Hematopoietic multipotent progenitor cell treated with erythropoietin and hydrocortisone succinate and interleukin-3 and kit ligand, for 8 days (in vitro differentiated cells): ENCODE measurements at regions not wholly inside any gene's neighbourhood (a gene's known extent, or its start where the extent isn't known, plus 50 kb on each side); places are given as distances from the start of the nearest gene placed in this dataset.
"Not testable (repeated sequence)": the region's sequence is repeated elsewhere in the genome, so short reads cannot be mapped to it uniquely, and the experiment has no call there.

Experiments used
- DNase-seq: peaks from one replicate; pipeline ENCODE4 v3.0.0-alpha.2; 2015

DNA sequence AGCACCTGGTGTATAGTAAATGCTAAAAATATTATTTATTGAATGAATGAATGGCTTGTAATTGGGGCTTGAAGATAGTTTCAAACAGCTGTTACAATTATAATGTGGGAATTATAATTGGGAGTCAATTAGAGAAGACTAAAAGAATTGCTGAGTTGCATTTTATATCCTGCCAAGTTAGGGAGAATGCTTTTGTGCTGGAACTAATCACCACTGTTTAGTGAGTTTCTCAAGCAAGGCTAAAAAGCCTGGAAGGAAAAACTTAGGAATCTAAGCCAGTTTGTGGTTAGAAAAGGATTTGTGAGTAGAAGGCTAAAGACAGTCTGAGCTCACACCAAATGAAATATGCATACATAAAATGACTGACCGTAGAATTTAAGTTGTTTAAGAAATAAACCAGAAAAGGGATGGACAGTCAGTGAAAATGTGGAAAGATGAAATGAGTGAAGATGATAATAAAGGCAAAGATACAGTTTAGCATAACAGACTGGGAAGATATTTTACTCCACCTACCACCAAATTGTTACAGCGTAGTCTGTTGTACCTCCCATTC, 647.7 kb upstream of the FSHR start:
- DNase-seq: no peak

DNA sequence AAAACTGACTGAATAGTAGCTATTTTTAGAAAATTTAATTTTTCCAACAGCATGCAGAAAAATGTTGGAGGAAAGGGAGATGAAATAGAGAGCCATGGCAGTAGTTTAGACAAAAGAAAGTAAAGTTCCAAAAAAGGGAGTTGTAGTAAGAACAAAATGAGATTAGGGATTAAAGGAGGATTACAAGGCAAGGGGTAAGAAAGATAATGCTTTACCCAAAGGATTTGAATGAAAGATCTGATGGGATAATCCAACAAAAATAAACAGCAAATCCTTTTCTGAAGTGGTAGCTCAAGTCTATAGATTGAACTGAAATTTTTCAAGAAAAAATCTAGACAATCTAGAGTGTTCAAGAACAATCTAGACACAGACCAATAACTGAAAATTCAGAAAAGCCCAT, 644.3 kb upstream of the FSHR start:
- no peak for DNase-seq

DNA sequence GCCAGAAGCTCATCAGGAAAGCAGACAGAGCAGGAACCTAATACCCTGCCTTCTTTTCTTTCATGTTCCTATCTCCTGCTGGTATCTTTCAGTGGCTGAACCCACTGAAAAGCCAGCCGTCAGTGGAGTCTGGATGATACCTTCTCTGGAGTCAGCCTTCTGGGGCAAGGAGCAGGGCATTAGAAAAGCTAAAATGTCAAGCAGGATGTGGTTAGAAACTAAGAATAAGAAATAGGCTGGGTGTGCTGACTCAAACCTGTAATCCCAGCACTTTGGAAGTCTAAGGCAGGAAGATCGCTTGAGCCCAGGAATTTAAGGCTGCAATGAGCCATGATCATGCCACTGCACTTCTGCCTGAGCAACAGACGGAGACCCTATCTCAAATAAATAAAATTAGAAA, 642.0 kb upstream of the FSHR start:
- no peak for DNase-seq

DNA sequence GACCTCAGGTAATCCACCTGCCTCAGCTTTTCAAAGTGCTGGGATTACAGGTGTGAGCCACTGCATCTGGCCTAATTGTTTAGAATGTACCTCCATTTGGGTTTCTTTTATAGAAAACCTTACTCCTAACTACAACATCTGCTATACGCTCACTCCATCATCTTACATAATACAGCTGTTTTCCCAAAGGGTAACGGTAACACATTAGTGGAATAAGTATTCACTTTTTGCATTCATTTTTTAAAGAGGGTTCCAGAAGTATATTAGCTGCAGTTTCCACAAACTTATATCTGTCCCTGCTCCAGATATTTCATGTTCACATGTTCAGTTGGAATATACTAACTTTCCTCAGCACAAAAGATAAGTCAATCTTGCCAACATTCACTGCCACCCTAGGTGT, 640.1 kb upstream of the FSHR start:
- no peak for DNase-seq

DNA sequence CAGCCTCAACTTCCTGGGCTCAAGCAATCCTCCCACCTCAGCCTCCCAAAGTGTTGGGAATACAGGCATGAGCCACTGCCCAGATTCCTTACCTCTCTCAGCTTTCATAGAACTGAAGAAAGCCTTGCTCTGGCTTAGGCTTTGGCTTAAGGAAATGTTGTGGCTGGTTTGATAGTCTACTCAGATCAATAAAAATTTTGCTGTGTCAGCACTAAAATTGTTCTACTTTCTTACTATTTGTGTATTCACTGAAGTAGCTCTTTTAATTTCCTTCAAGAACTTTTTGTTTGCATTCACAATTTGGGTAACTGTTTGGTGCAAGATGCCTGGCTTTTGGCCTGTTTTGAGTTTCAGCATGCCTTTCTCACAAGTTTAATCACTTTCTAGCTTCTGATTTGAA, 634.0 kb upstream of the FSHR start:
- DNase-seq: no peak

DNA sequence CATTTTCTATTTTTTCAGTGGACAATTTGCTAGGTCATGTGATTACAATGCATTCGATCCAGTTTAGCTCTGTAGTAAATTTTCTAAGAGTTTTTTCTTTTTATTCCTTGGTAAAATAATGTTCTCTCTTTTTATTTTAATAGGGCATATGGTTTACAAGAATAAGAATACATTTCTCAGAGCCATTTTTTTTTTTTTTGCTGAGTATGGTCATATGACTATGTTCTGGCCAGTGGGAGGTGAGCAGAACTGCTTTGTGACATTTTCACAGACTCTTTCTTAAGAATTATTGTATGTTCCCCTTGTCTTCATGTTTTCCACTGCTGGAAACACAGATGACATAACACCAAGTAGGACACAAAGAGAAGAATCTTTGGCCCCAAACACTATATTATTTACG, 626.6 kb upstream of the FSHR start:
- no peak for DNase-seq

DNA sequence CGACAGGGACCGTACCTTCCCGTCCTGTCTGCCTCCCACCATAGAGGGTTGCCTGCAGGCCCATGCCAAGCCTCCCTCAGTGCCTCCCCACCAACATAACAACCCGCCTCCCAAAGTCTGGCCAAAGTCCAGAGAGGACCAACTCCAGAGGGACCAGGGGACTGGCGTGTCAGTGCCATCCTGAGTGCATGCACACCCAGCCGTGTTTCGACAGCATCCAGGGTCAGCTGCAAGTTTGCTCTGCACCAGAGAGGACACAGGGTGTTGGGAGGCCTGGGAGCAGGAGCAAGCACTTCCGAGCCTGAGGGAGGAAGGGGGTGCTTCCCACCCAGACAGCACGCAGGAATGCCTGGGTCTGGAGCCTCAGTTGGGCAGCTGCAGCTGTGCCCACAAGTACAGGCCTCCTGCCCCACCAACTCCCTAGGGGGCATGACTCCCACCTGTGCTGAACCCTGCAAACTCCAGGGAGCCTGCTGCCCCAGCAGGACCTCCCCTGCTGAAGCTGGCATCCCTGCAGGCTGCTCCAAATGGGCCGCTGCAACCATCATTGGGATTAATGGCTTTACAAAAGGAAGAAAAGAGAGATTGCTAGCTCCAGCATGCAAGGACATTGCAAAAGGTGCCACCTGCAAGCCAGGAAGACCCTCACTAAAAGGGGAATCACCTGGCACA, 618.1 kb upstream of the FSHR start:
- DNase-seq: no peak

DNA sequence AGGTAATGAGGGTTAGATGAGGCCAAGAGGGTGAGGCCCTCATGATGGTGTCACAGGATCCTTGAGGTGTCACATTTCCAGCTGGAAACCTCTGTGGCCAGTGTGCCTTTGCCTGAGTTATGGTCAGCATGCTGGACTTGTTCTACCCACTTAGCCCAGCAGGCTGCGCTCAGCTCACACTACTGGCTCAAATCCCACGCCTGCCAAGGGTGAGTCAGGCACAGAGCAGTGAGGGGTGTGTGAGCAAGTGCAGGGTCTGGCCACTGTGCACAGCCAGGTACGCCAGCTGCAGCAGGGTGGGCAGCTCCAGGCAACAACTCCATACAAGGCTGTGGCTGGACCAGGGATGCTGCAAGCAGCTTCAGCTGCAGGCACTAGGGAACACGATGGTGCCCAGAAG, 616.6 kb upstream of the FSHR start:
- peak; percentile 24 for DNase-seq

DNA sequence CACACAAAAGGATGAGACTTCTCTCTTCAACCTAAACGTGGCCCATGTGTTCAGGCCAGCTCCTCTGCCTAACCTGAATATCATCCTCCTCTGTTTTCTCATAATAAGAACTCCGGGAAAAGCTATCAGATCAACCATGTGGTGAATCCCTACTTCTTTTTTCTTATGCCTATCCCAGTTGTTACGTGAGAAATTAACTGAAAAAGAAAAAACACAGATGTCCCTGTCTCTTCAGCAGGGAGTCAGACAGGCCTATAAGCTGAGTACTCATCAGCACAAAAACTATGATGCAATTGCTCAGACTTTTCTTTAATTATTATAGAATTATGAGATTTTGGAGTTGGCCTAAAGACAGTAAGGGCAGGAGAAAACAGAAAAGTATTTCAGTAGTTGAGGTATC, 613.0 kb upstream of the FSHR start:
- DNase-seq: no peak

DNA sequence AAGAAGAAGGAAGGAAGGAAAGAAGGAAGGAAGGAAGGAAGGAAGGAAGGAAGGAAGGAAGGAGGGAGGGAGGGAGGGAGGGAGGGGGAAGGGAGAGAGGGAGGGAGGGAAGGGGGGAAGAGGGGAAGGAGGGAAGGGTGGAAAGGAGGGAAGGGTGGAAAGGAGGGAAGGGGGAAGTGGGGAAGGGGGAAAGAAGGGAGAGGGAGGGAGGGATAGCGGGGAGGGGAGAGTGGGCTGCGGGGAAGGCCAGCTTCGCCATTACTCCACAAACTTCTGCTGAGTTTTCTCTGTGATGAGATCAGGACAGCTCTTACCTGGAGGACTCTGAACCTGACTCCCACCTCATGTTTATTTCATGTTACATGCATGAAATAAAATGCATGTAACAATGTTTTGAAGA, 601.5 kb upstream of the FSHR start:
- DNase-seq: no peak

DNA sequence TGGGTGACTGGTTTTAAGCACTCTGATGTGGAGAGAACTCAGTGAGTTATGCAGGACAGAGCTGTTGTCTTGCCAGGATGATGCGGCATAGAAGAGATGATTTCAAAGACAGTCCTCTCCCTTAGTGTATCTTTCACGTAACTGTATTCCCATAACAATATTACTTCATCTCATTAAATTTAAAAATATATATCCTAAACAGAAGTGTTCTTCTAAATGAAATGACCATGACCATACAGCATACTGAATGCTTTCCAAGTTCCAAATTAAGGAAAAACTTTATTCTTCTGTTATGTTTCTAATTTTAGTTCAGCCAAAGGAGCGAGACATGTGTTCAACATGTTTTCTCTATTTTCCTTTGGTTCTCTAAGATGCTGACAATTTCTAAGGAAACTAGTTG, 600.1 kb upstream of the FSHR start:
- DNase-seq: no peak

DNA sequence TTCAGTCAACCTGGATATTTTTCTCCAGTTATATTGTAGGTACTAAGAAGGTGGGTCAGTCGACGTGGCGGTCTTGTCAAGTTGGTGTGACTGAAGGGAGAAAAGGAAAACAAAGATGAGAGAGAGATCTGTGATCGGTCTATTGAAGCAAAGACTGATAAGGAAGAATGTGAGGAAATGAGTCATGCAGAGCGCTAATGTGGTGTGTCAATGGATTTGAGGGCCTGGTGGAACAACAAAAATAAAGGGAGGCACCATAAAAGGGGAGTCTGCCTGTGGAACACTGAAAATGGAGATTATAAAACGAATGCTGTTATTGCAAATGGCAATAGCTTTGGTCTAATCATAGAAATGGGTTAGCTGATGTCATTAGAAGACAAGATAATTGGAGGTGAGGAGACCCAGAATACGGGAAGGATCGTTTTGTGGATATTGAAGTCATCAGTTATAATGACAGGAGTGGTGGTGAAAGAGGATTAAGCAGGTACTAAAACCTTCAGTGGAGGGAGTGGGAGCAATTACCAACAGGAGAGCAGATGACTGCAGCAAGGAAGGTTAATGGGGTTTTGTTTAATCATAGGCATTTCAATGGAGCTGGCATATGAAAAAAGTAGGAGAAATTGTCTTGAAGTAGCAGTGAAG, 599.1 kb upstream of the FSHR start:
- DNase-seq: no peak

DNA sequence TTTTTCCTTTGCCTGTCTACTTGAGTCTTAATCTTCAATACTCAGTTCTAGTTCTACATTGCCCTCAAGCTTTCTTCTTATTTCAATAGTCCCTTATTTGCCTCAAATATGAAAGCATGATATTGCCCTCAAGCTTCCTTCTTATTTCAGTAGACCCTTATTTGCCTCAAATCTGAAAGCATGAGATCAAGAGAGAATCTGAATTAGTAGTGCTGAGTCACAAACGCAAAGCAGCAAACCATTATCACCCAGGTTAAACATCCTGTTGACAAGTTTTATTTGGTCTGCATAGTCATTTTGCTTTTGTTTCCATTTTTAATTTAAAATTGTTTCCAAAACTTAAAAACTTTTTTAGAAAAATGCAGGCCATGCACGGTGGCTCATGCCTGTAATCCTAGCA, 583.3 kb upstream of the FSHR start:
- DNase-seq: no peak

DNA sequence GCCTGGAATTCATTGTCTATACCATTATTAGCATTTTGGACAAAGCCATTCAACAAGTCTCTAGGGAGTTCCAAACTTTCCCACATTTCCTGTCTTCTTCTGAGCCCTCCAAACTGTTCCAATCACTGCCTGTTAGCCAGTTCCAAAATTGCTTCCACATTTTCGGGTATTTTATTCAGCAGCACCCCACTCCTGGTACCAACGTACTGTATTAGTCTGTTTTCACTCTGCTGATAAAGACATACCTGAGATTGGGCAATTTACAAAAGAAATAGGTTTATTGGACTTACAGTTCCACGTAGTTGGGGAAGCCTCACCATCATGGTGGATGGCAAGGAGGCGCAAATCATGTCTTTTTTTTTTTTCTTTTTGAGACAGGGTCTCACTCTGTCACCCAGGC, 578.6 kb upstream of the FSHR start:
- not testable (repeated sequence) for DNase-seq

DNA sequence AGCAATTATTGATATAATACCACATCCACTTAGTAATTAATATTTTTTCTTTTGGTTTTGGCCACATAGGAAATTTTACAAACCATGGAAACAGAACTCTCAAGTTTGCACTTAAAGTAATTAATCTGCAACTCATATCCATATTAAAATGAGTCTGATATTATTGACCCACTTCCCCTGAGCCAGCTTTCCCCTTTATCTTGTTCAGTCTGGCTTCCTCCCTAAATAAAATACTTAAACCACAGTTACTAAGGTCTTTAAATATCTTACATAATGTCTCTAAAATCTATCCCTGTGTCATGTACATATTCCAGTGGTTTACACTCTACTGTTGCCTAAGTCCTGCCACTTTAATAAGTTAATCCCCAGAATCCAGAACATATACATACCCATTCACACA, 564.9 kb upstream of the FSHR start:
- peak; percentile 3 for DNase-seq

DNA sequence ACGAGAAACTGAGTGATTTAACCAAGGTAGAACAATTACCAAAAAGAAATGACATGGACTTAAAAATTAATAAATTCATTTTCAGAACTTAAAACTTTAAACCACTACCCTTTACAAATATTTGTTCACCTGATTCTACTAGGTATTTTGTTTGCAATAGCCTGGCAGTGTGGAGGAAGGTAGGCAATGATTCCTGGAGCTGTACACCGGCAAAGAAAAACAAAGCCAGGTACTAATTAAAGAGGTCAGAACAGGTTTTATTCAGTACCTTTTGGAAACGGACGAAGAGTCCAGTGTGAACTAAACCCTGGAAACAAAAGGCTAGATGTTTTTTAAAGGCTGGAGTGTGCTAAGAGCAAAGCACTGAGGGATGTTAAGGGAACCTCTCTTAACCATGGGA, 561.3 kb upstream of the FSHR start:
- DNase-seq: no peak

DNA sequence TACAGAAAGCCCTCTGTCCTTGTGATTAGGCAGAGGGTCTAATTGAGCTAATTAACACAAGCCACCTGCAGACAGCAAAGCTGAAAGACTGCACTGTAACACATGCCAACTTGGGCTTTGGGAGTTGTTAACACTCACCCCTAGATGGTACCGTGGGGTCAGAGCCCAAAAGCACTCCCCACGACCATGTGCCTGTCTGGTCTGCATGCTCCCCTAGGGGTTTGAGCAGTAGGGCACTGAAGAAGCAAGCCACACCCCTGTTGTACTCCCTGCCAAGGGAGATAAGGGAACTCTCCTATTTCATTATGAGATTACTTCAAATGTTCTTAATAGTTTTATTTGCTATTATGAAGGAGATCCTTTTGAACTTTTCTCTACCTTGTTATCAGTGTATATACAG, 560.1 kb upstream of the FSHR start:
- DNase-seq: peak; percentile 69

DNA sequence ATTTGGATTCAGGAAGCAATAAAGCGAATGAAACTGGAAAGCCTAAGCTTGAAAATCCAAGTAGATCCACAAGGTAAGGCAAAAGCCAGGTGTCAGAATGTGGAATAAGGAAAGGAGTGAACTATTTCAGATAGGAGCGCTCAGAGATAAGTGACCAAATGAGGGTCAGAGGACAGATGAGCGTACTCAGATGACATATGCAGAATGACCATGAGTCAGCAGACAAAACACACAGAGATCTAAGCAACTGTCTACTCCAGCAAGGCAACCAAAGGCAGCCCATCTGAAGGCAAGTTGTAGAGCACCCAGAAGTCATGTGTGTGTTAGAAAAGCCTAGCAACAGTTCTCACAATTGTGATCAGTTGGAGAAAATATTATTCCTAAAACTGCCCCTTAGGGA, 548.4 kb upstream of the FSHR start:
- DNase-seq: no peak

DNA sequence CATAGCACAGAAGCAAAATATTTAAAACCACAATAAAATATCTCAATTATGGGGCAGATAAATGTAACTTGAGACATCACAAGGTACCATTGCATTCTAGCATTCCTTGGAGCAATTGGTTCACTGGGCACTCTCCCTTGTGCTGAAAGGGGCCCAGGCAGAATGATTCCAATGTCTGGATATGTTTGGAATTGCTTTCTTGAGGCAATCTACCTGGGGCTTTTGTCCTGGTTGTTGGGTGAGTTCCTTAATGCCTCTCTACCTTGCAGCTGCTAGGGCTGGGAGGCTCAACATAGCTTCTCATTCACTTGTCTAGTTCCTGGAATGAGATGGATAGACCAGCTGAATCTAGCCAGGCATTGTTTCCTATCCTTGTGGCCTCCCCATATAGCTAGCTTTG, 539.6 kb upstream of the FSHR start:
- DNase-seq: no peak

DNA sequence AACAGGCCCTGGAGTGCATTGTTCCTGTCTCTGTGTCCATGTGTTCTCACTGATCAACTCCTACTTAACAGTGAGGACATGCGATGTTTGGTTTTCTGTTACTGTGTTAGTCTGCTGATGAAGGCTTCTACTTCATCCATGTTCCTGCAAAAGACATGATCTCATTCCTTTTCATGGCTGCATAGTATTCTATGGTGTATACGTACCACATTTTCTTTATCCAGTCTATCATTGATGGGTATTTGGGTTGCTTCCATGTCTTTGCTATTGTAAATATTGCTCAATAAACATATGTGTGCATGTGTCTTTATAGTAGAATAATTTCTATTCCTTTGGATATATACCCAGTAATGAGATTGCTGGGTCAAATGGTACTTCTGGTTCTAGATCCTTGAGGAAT, 537.7 kb upstream of the FSHR start:
- not testable (repeated sequence) for DNase-seq

DNA sequence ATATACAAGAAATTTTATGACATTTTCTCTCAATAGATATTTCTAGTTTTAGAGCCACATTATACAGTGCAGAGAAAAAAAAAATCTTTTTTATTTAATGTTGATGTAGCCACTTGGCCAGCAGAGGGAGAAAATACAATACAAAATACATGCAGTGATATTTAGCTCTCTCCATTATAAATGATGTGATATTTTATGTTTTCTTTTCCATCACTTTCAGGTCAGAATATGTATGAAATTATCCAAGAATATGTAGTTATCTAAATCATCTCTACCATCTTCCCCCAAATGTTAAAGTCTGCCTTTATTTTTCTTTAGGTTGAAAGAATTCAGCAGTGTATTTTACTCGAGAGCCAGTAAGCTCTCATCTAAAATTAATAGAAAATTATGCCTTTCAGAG, 533.6 kb upstream of the FSHR start:
- DNase-seq: peak; percentile 12

DNA sequence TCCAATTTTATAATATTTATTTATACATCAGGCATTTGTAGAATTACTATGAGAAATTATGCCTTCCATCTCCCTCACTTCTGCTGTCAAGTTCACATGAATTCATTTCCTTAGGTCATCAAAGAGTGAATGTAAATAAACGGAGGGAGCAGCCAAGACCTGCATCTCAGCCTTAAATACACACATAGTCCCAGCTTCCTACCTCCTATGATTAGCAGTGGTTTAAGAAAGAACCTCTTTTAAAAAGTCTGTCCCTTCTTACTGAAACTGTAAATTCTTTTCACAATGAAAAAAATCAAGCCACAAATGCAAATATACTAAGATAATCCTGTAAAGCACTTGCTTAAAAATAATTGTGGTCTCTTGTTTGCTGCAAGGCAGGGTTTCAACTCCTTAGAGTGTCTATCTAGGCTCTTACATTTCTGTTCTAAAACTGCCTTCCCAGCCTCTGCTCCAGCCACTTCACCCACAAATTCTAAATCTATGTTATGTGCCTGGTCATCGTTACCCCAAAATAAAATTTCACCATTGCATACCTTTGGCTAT, 532.7 kb upstream of the FSHR start:
- no peak for DNase-seq

DNA sequence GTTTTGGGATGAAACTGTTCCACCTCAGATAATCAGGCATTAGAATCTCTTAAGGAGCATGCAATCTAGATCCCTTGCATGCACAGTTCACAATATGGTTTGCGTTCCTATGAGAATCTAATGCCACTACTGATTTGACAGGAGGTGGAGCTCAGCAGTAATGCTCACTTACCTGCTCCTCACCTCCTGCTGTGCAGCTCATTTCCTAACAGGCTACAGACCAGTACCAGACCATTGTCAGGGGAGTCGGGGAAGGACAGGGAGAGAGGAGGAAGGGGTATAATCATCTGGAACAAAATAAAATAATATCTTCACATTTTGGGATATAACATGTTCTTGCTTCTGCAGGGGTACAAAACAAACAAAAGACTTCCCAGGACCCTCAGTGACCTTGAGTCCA, 532.0 kb upstream of the FSHR start:
- DNase-seq: no peak

DNA sequence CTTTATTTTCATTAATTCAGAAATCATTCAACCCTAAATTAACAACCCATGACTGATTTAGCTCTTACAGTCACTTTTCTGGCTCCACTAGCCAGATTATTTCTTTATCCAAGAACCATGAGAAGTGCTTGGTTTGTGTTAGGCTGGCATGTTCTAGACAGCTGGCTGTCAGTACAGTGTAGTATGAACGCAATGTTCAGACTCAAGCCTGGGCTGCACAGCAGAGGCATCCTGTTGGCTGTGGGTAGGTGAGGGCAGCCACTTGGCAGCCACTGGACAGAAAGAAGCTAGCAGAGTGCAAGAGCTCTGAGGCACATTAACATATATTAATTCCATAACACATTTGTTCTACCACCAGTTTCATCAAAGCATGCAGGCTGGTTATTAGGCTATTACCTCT, 522.9 kb upstream of the FSHR start:
- no peak for DNase-seq

DNA sequence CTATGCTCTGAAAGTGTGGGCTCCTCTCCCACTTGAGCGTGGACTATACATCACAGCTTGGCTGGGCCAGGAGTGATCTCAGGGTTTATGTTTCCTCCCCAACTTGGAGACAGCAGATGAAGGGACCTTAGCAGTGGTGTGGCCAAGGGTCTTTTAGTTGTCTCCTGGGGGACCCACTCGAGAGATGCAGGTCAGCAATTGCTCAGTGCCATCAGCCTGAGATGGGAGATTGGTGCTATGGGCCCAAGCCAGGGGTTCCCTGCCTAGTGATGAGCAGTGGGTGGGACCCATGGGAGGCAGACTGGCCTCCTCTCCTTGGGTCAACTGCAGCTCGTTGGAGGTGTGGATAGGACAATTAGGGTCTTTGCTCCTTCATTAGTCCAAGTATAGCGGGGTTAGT, 510.5 kb upstream of the FSHR start:
- DNase-seq: no peak
